A673 (cell line): ENCODE measurements at regions not wholly inside any gene's neighbourhood (a gene's known extent, or its start where the extent isn't known, plus 50 kb on each side); places are given as distances from the start of the nearest gene placed in this dataset.

ENCODE experiments used
- BruUV-seq: library from RNA; stranded (reverse); fragments of 400-500 nt; replicated peaks from 2 replicates; lab custom pipeline; 2021; lab: Mats Ljungman, UMichigan
- CTCF ChIA-PET: fragments of 300-600 bp; sonication (Branson Sonifier 250); formaldehyde crosslinking; loops from one replicate; lab custom pipeline; 2022; ENCODE audit warnings: antibody characterized with exemption; lab: Charles Lee
- POLR2A ChIA-PET: fragments of 300-600 bp; sonication (Branson Sonifier 250); formaldehyde crosslinking; loops from one replicate; lab custom pipeline; 2022; ENCODE audit warnings: antibody characterized with exemption; ENCODE audit not compliant: low non-redundant PET; lab: Charles Lee
- DNase-seq: peaks from one replicate; pipeline ENCODE4 v3.0.0-alpha.2; 2015; ENCODE audit warnings: low spot score
- H3K27ac ChIP-seq: fragments of 200-600 bp; sonication (generic); 2 replicates; pipeline ENCODE4 v1.5.1; 2016; ENCODE audit warnings: mixed run types, low read depth, mild to moderate bottlenecking, mixed read lengths, antibody characterized with exemption, low read length; ENCODE audit not compliant: poor library complexity, severe bottlenecking
- H3K27me3 ChIP-seq: fragments of 200-600 bp; sonication (generic); replicated peaks from 2 replicates; pipeline ENCODE4 v1.6.1; 2017; ENCODE audit warnings: mixed run types, low read depth, mild to moderate bottlenecking, mixed read lengths, antibody characterized with exemption, low read length; ENCODE audit not compliant: insufficient read depth, poor library complexity
- H3K36me3 ChIP-seq: fragments of 200-600 bp; sonication (generic); 2 replicates; pipeline ENCODE4 v1.6.1; 2016; ENCODE audit warnings: mixed run types, mild to moderate bottlenecking, mixed read lengths, antibody characterized with exemption, low read length; ENCODE audit not compliant: insufficient read depth, poor library complexity, severe bottlenecking
- H3K4me1 ChIP-seq: fragments of 200-600 bp; sonication (generic); 2 replicates; pipeline ENCODE4 v1.6.1; 2017; ENCODE audit warnings: mixed run types, mild to moderate bottlenecking, mixed read lengths, antibody characterized with exemption, low read length; ENCODE audit not compliant: insufficient read depth, poor library complexity, severe bottlenecking
- H3K4me3 ChIP-seq: fragments of 200-600 bp; sonication (generic); 2 replicates; pipeline ENCODE4 v1.5.1; 2016; ENCODE audit warnings: low read depth, mixed run types, mild to moderate bottlenecking, mixed read lengths, low read length; ENCODE audit not compliant: poor library complexity, severe bottlenecking
- H3K9me3 ChIP-seq: fragments of 200-600 bp; sonication (generic); 2 replicates; pipeline ENCODE4 v1.6.1; 2016; ENCODE audit warnings: mixed run types, low read depth, mild to moderate bottlenecking, mixed read lengths, antibody characterized with exemption, low read length; ENCODE audit not compliant: poor library complexity, severe bottlenecking
- CTCF ChIP-seq: fragments of 300-800, 200-600 bp; sonication (generic); conservative IDR thresholded peaks from 2 replicates; pipeline ENCODE4 v1.5.1; 2017; ENCODE audit warnings: low read depth, mild to moderate bottlenecking, antibody characterized with exemption, low read length, moderate library complexity, mixed read lengths
- EZH2 ChIP-seq: fragments of 200-600 bp; sonication (generic); IDR thresholded peaks from 2 replicates; pipeline ENCODE4 v1.6.1; 2017; ENCODE audit warnings: borderline replicate concordance, low read depth, mild to moderate bottlenecking, mixed read lengths, antibody characterized with exemption, low read length; ENCODE audit not compliant: poor library complexity, severe bottlenecking
- intact Hi-C: fragments of 100-400 bp; cut with micrococcal nuclease; formaldehyde crosslinking; loops from one replicate; pipeline ENCODE4 v1.10.0; 2022; ENCODE audit not compliant: unreplicated experiment

- ChIA-PET POLR2A (no interaction called here), CTCF (no interaction called here)
- H3K4me1 ChIP-seq, result no peaks in the 10 kb centered on the region
- no peaks in the 10 kb centered on the region for H3K27me3 ChIP-seq
- no TSS peak for BruUV-seq
- DNase-seq, result no peak
- no peaks in the 10 kb centered on the region for H3K9me3 ChIP-seq
- no peaks in the 10 kb centered on the region for H3K36me3 ChIP-seq
- intact Hi-C loops, result no loop called here
- TF ChIP-seq CTCF (no peak), EZH2 (no peak)
- H3K4me3 ChIP-seq, result no peak overlapping the region
- no peak overlapping the region for H3K27ac ChIP-seq
Observed at GRCh38 chr17:63096426-63096825, 130.4 kb downstream of the TANC2 start.

- Histone ChIP-seq H3K4me3 (no peak overlapping the region), H3K4me1 (no peaks in the 10 kb centered on the region), H3K27me3 (no peaks in the 10 kb centered on the region), H3K27ac (no peak overlapping the region), H3K36me3 (no peaks in the 10 kb centered on the region), H3K9me3 (no peaks in the 10 kb centered on the region)
- intact Hi-C loops, result no loop called here
- ChIA-PET POLR2A (no interaction called here), CTCF (no interaction called here)
- no TSS peak for BruUV-seq
- no peak for TF ChIP-seq CTCF
- TF ChIP-seq EZH2, result no peak
- DNase-seq, result no peak
Observed at GRCh38 chr17:63099425-63099824, 133.4 kb downstream of the TANC2 start.

GRCh38 chr17:63102034-63102433 is 136.0 kb downstream of the TANC2 start:
- BruUV-seq, result no TSS peak
- Histone ChIP-seq H3K27me3 (no peaks in the 10 kb centered on the region), H3K9me3 (no peaks in the 10 kb centered on the region), H3K4me1 (no peaks in the 10 kb centered on the region), H3K4me3 (no peak overlapping the region), H3K36me3 (no peaks in the 10 kb centered on the region), H3K27ac (no peak overlapping the region)
- TF ChIP-seq CTCF, result no peak
- TF ChIP-seq EZH2, result no peak
- DNase-seq, result no peak
- ChIA-PET CTCF (no interaction called here), POLR2A (interaction anchor here (0.9 kb wide), 1 partner anchor 264 kb away, joined by 3 read pairs; no protein-coding TSS in a partner anchor)
- intact Hi-C loops, result no loop called here
